Activated naive CD4-positive, alpha-beta T cell treated with anti-CD3 and anti-CD28 coated beads, Interleukin-2, amount 50 U/mL, for 72 hours (primary cell): ENCODE measurements at regions not wholly inside any gene's neighbourhood (a gene's known extent, or its start where the extent isn't known, plus 50 kb on each side); places are given as distances from the start of the nearest gene placed in this dataset.
"Not testable (repeated sequence)": the region's sequence is repeated elsewhere in the genome, so short reads cannot be mapped to it uniquely, and the experiment has no call there.

ENCODE experiments used
- ATAC-seq, 2 donors: fragments of 150-1000 bp; cut with Tn5 transposase; 2 replicates each; pipeline ENCODE4 v1.10.0; 2021; ENCODE audit warnings: mild to moderate bottlenecking in 2 of 2, moderate library complexity in 2 of 2
- DNase-seq, 2 donors: peaks; one replicate each; pipeline ENCODE4 v3.0.0; 2021 to 2022; ENCODE audit warnings: low spot score in 2 of 2
- H3K27ac Mint-ChIP-seq, 2 donors: one replicate each; pipeline ENCODE4 v1.8.0; 2022; ENCODE audit warnings: mild to moderate bottlenecking in 2 of 2, mixed read lengths in 2 of 2
- H3K36me3 Mint-ChIP-seq, 2 donors: one replicate each; pipeline ENCODE4 v1.8.0; 2022; ENCODE audit warnings: mixed read lengths in 2 of 2
- H3K9me3 Mint-ChIP-seq, 2 donors: one replicate each; pipeline ENCODE4 v1.8.0; 2022; ENCODE audit warnings: mixed read lengths in 2 of 2

- Mint-ChIP-seq H3K9me3 (no peaks in the 10 kb centered on the region), H3K36me3 (no peaks in the 10 kb centered on the region), H3K27ac (no peak overlapping the region)
- DNase-seq, result no peak
- no peak for ATAC-seq
Measured at GRCh38 chr4:111064342-111064993, 441.6 kb upstream of the PITX2 start.

GRCh38 chr4:111066001-111066400 is 443.1 kb upstream of the PITX2 start:
- ATAC-seq, result no peak
- no peak for DNase-seq
- Mint-ChIP-seq H3K9me3 (no peaks in the 10 kb centered on the region), H3K36me3 (no peaks in the 10 kb centered on the region), H3K27ac (no peak overlapping the region)

DNA sequence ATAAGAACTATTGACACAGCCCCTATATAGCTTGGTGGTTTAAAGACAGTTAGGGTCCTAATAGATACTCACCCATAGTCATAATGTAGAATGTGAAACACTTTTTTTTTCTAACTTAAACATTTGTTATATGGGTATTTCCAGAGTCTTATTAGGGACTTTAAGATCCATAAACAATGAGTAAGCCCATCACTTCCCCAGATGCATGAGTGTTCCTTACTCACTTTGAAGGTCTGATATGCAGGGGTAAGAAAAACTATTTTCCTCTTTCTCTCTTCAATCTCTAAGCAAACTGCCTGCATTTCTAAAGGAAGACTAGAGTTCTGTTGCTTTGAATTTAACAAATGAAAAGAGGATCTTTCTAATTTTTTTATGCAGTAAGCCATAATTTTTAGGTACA is 443.6 kb upstream of the PITX2 start:
- no peaks in the 10 kb centered on the region for H3K9me3 Mint-ChIP-seq

GRCh38 chr4:111066887-111067286 is 444.0 kb upstream of the PITX2 start:
- Mint-ChIP-seq H3K9me3 (no peaks in the 10 kb centered on the region), H3K27ac (no peak overlapping the region), H3K36me3 (no peaks in the 10 kb centered on the region)
- no peak for DNase-seq
- ATAC-seq, result no peak

More for the DNA sequence above, 443.6 kb upstream of the PITX2 start:
- DNase-seq (no peak), ATAC-seq (no peak)
- no peak overlapping the region for H3K27ac Mint-ChIP-seq
- H3K36me3 Mint-ChIP-seq, result no peaks in the 10 kb centered on the region

- H3K36me3 Mint-ChIP-seq, result peaks cover 0 to 2% of the 10 kb centered on the region in 2 donors
- peaks cover 1 to 5% of the 10 kb centered on the region in 2 donors for H3K9me3 Mint-ChIP-seq
Measured at GRCh38 chr4:111068883-111069282, 446.0 kb upstream of the PITX2 start.

DNA sequence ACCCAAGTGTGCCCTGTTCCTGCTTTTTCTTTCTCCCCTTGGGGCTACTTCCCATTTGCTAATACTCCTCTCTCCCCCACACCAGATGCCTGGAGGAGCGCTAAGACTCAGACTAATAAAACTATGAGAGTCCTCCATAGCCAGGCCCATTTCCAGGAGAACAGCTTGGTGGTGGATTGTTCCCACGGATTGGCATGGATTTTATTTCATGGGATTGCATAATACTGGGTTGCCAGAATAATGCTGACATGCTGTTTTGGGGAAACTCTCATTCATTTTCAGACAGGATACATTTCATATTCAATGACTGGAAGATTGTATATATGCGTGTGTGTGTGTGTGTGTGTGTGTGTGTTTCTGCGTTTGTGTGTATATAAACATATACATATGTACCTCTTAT is 447.5 kb upstream of the PITX2 start:
- peaks cover 5 to 9% of the 10 kb centered on the region in 2 donors for H3K9me3 Mint-ChIP-seq

More at GRCh38 chr4:111068883-111069282, 446.0 kb upstream of the PITX2 start:
- ATAC-seq, result no peak
- no peak for DNase-seq
- H3K27ac Mint-ChIP-seq, result no peak overlapping the region

DNA sequence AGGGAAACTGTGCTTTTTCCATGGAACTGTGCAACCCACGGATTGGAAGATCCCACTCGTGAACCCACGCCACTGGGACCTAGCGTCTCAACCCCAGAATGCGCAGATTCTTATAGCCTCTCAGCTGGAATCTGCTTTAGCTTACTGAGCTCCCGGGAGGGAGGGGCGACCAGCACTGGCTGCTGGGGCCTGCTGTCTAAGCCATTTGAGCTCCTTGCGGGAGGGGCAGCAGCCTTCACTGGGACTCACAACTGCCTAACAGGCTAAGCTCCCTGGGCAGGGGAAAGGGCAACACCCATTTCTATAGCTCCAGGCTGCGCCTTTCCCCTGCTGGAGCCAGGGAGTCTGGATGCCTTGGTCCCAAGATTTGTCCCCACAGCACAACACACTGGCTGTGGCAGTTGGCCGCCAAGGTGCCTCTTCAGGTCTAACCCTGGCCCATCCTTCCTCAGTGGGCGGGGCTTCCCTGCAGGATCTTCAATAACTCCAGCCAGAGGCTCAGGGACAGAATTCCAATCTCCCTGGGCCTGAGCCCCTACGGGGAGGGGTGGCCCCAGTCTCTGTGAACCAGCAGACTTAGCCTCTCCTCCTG is 451.7 kb upstream of the PITX2 start:
- no peak for ATAC-seq
- no peak overlapping the region for H3K27ac Mint-ChIP-seq
- peaks cover 0 to 19% of the 10 kb centered on the region in 2 donors for H3K36me3 Mint-ChIP-seq
- DNase-seq, result no peak
- peaks cover 24 to 30% of the 10 kb centered on the region in 2 donors for H3K9me3 Mint-ChIP-seq

More for the DNA sequence above, 447.5 kb upstream of the PITX2 start:
- DNase-seq, result no peak
- Mint-ChIP-seq H3K36me3 (peaks cover 0 to 6% of the 10 kb centered on the region in 2 donors), H3K27ac (no peak overlapping the region)
- ATAC-seq, result no peak

GRCh38 chr4:111076299-111076698 is 453.4 kb upstream of the PITX2 start:
- Mint-ChIP-seq H3K36me3 (peaks cover 0 to 19% of the 10 kb centered on the region in 2 donors), H3K9me3 (peaks cover 29 to 38% of the 10 kb centered on the region in 2 donors)
- ATAC-seq, DNase-seq, H3K27ac Mint-ChIP-seq: not testable (repeated sequence)

DNA sequence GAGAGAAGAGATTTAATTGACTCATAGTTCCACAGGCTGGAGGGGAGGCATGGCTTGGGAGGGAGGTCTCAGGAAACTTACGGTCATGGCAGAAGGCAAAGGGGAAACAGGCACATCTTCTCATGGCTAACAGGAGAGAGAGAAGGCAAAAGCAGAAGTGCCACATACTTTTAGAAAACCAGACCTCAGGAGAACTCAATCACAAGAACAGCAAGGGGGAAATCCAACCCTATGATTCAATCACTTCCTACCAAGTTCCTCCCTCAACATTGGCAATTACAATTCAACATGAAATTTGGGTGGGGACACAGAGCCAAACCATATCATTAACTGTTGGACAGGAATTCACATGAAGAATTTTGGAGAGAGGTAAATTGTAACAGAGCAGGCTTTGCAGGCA is 485.3 kb upstream of the PITX2 start:
- no peaks in the 10 kb centered on the region for H3K9me3 Mint-ChIP-seq

GRCh38 chr4:111113591-111113990 is 490.7 kb upstream of the PITX2 start:
- Mint-ChIP-seq H3K36me3 (no peaks in the 10 kb centered on the region), H3K9me3 (peaks cover 4 to 7% of the 10 kb centered on the region in 2 donors), H3K27ac (no peak overlapping the region)
- ATAC-seq (no peak), DNase-seq (no peak)

More for the DNA sequence above, 485.3 kb upstream of the PITX2 start:
- H3K36me3 Mint-ChIP-seq, result no peaks in the 10 kb centered on the region
- ATAC-seq (no peak), DNase-seq (no peak)
- no peak overlapping the region for H3K27ac Mint-ChIP-seq

GRCh38 chr4:111115881-111116280 is 493.0 kb upstream of the PITX2 start:
- ATAC-seq (no peak), DNase-seq (no peak)
- Mint-ChIP-seq H3K36me3 (no peaks in the 10 kb centered on the region), H3K27ac (no peak overlapping the region), H3K9me3 (peaks cover 4 to 14% of the 10 kb centered on the region in 2 donors)

- H3K9me3 Mint-ChIP-seq, result peaks cover 4 to 14% of the 10 kb centered on the region in 2 donors
- H3K36me3 Mint-ChIP-seq, result no peaks in the 10 kb centered on the region
- no peak for ATAC-seq
- DNase-seq, result no peak
- H3K27ac Mint-ChIP-seq, result no peak overlapping the region
Measured at GRCh38 chr4:111120191-111120590, 497.3 kb upstream of the PITX2 start.

- DNase-seq (no peak), ATAC-seq (no peak)
- Mint-ChIP-seq H3K27ac (no peak overlapping the region), H3K36me3 (no peaks in the 10 kb centered on the region), H3K9me3 (peaks cover 6 to 12% of the 10 kb centered on the region in 2 donors)
Measured at GRCh38 chr4:111126340-111126739, 503.5 kb upstream of the PITX2 start.

DNA sequence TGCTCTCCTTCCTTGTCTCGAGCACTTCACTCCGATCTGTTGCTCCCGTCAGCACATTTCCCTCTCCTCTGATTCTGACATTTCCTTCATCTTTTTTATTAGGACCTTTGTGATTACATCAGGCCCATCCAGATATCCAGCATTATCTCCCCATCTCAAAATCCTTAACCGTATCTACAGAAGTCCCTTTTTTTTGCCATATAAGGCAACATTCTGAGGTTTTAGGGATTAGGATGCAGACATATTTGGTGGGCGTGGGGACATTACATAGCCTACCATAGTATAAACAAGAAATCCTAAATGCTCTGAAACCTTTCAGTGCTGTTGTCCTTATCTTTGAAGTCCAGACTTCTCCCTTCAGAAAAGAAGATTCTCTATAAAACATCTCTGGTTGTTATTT is 505.0 kb upstream of the PITX2 start:
- no peak overlapping the region for H3K27ac Mint-ChIP-seq
- H3K9me3 Mint-ChIP-seq, result peaks cover 11 to 12% of the 10 kb centered on the region in 2 donors
- ATAC-seq, result no peak
- no peaks in the 10 kb centered on the region for H3K36me3 Mint-ChIP-seq
- DNase-seq, result no peak

DNA sequence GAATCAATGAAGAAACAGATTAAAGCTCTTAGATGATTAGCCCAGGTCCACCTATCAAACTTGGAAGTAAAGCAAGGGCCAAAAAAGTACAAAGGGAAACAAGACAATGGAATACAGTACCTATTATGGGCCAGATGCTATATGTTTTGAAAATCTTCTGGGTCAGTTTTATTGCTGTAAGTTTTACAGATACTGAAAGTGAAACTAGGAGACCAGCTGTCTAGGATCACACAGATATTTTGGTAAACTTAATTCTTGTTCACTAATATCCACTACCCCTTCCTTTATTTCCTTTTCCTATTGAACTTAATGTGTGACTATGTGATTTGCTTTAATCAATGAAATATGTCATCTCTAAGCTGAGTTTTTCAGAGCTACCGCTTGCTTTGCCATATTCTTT is 505.4 kb upstream of the PITX2 start:
- H3K9me3 Mint-ChIP-seq, result peaks cover 11 to 12% of the 10 kb centered on the region in 2 donors
- DNase-seq (no peak), ATAC-seq (no peak)
- no peaks in the 10 kb centered on the region for H3K36me3 Mint-ChIP-seq
- H3K27ac Mint-ChIP-seq, result no peak overlapping the region

- no peaks in the 10 kb centered on the region for H3K36me3 Mint-ChIP-seq
- DNase-seq (no peak), ATAC-seq (no peak)
- peaks cover 0 to 4% of the 10 kb centered on the region in 2 donors for H3K9me3 Mint-ChIP-seq
- no peak overlapping the region for H3K27ac Mint-ChIP-seq
Measured at GRCh38 chr4:111136438-111136837, 513.6 kb upstream of the PITX2 start.

DNA sequence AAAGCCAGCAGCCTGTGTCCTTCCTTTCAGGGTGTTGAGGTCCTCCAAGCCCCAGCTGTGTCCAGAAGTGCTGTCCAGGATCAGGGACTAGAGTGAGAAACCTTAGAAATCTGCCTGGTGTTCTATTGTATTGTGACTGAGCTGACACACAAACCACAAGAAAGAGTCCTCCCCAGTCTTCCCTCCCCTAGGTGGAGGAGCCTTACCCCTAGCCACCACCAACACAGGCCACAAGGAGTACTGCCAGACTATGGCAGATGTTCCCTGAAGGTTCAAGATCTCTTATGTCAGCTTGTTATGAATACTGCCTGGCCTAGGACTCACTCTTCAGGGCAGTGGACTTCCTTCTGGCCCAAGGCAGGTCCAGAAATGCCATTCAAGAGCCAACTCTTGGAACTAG is 514.1 kb upstream of the PITX2 start:
- no peak for DNase-seq
- H3K27ac Mint-ChIP-seq, result no peak overlapping the region
- H3K36me3 Mint-ChIP-seq, result no peaks in the 10 kb centered on the region
- ATAC-seq, result no peak
- H3K9me3 Mint-ChIP-seq, result peaks cover 0 to 2% of the 10 kb centered on the region in 2 donors

DNA sequence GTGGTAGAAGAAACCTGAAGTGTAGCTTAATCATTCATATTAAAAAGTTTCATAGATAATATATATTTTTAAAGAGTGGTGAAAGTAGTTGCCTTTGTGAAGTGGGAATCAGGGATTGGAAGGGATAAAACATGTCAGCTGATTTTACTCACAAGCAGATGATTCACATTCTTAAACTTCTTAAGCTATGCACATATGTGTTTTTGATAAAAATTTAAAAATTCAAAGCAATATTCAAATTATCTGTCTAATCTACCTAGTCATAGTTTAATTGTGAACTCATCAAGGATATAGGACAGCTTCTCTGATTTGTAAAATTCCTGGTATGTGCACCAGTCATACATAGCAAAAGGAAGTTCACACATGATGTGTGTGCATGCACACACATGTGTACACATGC is 520.6 kb upstream of the PITX2 start:
- Mint-ChIP-seq H3K9me3 (peaks cover 9 to 17% of the 10 kb centered on the region in 2 donors), H3K27ac (no peak overlapping the region), H3K36me3 (no peaks in the 10 kb centered on the region)
- DNase-seq (no peak), ATAC-seq (no peak)
